ENCODE measurements at regions not wholly inside any gene's neighbourhood (a gene's known extent, or its start where the extent isn't known, plus 50 kb on each side); places are given as distances from the start of the nearest gene placed in this dataset.

GRCh38 chr5:54717870-54718269 is 200.3 kb downstream of the SNX18 start:
- H3K27ac ChIP-seq (ENCODE audit: insufficient read depth, low read length), result no peak overlapping the region
- peaks cover 22% of the 10 kb centered on the region for H3K4me1 ChIP-seq (ENCODE audit: control insufficient read depth, extremely low read depth, insufficient read depth, low read length)

GRCh38 chr5:54717459-54717858 is 199.9 kb downstream of the SNX18 start:
- no peaks in the 10 kb centered on the region for H3K36me3 ChIP-seq (ENCODE audit: control insufficient read depth, insufficient read depth, low read length)
- no peaks in the 10 kb centered on the region for H4K20me1 ChIP-seq (ENCODE audit: control insufficient read depth, extremely low read depth, insufficient read depth, low read length)
- no peaks in the 10 kb centered on the region for H3K27me3 ChIP-seq (ENCODE audit: control insufficient read depth, insufficient read depth, low read length)
- no peak overlapping the region for H3K4me3 ChIP-seq (replicated peaks in 1 of 4; ENCODE audit: control extremely low read depth in 1 of 4, insufficient read depth in 1 of 4, low read depth in 3 of 4, low read length in 4 of 4)
- TF ChIP-seq CTCF (conservative IDR thresholded peaks at IDR 0.05 in 1 of 2, IDR thresholded peaks at IDR 0.05 in 1 of 2; ENCODE audit: low read depth in 1 of 2, low read length in 2 of 2) (no peak), EZH2 (IDR thresholded peaks at IDR 0.05; ENCODE audit: low read length, missing control alignments) (no peak)
- H3K4me2 ChIP-seq (ENCODE audit: extremely low read depth, insufficient read depth, low read length), result no peak overlapping the region
- H3K9me3 ChIP-seq (ENCODE audit: control insufficient read depth, insufficient read depth, low read depth, low read length), result no peaks in the 10 kb centered on the region
- H3K9ac ChIP-seq (ENCODE audit: insufficient read depth, low read length), result no peak overlapping the region
- no peak for DNase-seq (ENCODE audit: low read depth in 2 of 2)
- H3K27ac ChIP-seq (ENCODE audit: insufficient read depth, low read length), result no peak overlapping the region
- no peaks in the 10 kb centered on the region for H3K79me2 ChIP-seq (ENCODE audit: control insufficient read depth, insufficient read depth, low read length)
- peaks cover 22% of the 10 kb centered on the region for H3K4me1 ChIP-seq (ENCODE audit: control insufficient read depth, extremely low read depth, insufficient read depth, low read length)
- H2AFZ ChIP-seq (ENCODE audit: low read length), result no peak overlapping the region

More at GRCh38 chr5:54717870-54718269, 200.3 kb downstream of the SNX18 start:
- Histone ChIP-seq H3K79me2 (ENCODE audit: control insufficient read depth, insufficient read depth, low read length) (no peaks in the 10 kb centered on the region), H3K9me3 (ENCODE audit: control insufficient read depth, insufficient read depth, low read depth, low read length) (no peaks in the 10 kb centered on the region), H3K4me2 (ENCODE audit: extremely low read depth, insufficient read depth, low read length) (no peak overlapping the region), H4K20me1 (ENCODE audit: control insufficient read depth, extremely low read depth, insufficient read depth, low read length) (no peaks in the 10 kb centered on the region), H3K27me3 (ENCODE audit: control insufficient read depth, insufficient read depth, low read length) (no peaks in the 10 kb centered on the region), H3K9ac (ENCODE audit: insufficient read depth, low read length) (no peak overlapping the region), H3K4me3 (replicated peaks in 1 of 4; ENCODE audit: control extremely low read depth in 1 of 4, insufficient read depth in 1 of 4, low read depth in 3 of 4, low read length in 4 of 4) (no peak overlapping the region), H3K36me3 (ENCODE audit: control insufficient read depth, insufficient read depth, low read length) (no peaks in the 10 kb centered on the region), H2AFZ (ENCODE audit: low read length) (no peak overlapping the region)
- TF ChIP-seq CTCF (conservative IDR thresholded peaks at IDR 0.05 in 1 of 2, IDR thresholded peaks at IDR 0.05 in 1 of 2; ENCODE audit: low read depth in 1 of 2, low read length in 2 of 2) (no peak), EZH2 (IDR thresholded peaks at IDR 0.05; ENCODE audit: low read length, missing control alignments) (no peak)
- DNase-seq (ENCODE audit: low read depth in 2 of 2), result no peak

GRCh38 chr5:54713923-54714581 is 196.5 kb downstream of the SNX18 start:
- peak; percentile 71 to 80 for DNase-seq (ENCODE audit: low read depth in 2 of 2)
- Histone ChIP-seq H3K4me2 (ENCODE audit: extremely low read depth, insufficient read depth, low read length) (no peak overlapping the region), H2AFZ (ENCODE audit: low read length) (no peak overlapping the region)

More at GRCh38 chr5:54713923-54714581, 196.5 kb downstream of the SNX18 start:
- no peak overlapping the region for H3K4me3 ChIP-seq (replicated peaks in 1 of 4; ENCODE audit: control extremely low read depth in 1 of 4, insufficient read depth in 1 of 4, low read depth in 3 of 4, low read length in 4 of 4)
- H3K79me2 ChIP-seq (ENCODE audit: control insufficient read depth, insufficient read depth, low read length), result no peaks in the 10 kb centered on the region
- H3K9me3 ChIP-seq (ENCODE audit: control insufficient read depth, insufficient read depth, low read depth, low read length), result no peaks in the 10 kb centered on the region
- H3K27me3 ChIP-seq (ENCODE audit: control insufficient read depth, insufficient read depth, low read length), result no peaks in the 10 kb centered on the region
- H3K36me3 ChIP-seq (ENCODE audit: control insufficient read depth, insufficient read depth, low read length), result no peaks in the 10 kb centered on the region
- no peaks in the 10 kb centered on the region for H4K20me1 ChIP-seq (ENCODE audit: control insufficient read depth, extremely low read depth, insufficient read depth, low read length)
- peaks cover 7% of the 10 kb centered on the region for H3K4me1 ChIP-seq (ENCODE audit: control insufficient read depth, extremely low read depth, insufficient read depth, low read length)
- no peak overlapping the region for H3K9ac ChIP-seq (ENCODE audit: insufficient read depth, low read length)
- no peak for TF ChIP-seq CTCF (conservative IDR thresholded peaks at IDR 0.05 in 1 of 2, IDR thresholded peaks at IDR 0.05 in 1 of 2; ENCODE audit: low read depth in 1 of 2, low read length in 2 of 2)
- TF ChIP-seq EZH2 (IDR thresholded peaks at IDR 0.05; ENCODE audit: low read length, missing control alignments), result no peak
- no peak overlapping the region for H3K27ac ChIP-seq (ENCODE audit: insufficient read depth, low read length)
